Fibroblast of the aortic adventitia (primary cell): ENCODE measurements at regions not wholly inside any gene's neighbourhood (a gene's known extent, or its start where the extent isn't known, plus 50 kb on each side); places are given as distances from the start of the nearest gene placed in this dataset.

Source experiments
- DNase-seq: peaks from one replicate; pipeline ENCODE4 v3.0.0-alpha.2; 2010; ENCODE audit warnings: low read depth
- H3K4me3 ChIP-seq: 2 replicates; pipeline ENCODE4 v1.5.1; 2011; ENCODE audit warnings: low read depth, mild to moderate bottlenecking, control low read depth, low read length, moderate library complexity
- CTCF ChIP-seq: IDR thresholded peaks from 2 replicates; pipeline ENCODE4 v1.5.1; 2011; ENCODE audit warnings: mild to moderate bottlenecking, low read length, control low read depth, inconsistent platforms; ENCODE audit not compliant: insufficient read depth

GRCh38 chr1:208785629-208786028 lies 541.4 kb upstream of the PLXNA2 start:
- TF ChIP-seq CTCF: no peak
- no peak for DNase-seq
- no peak overlapping the region for H3K4me3 ChIP-seq

GRCh38 chr1:208787219-208787618 lies 543.0 kb upstream of the PLXNA2 start:
- no peak for TF ChIP-seq CTCF
- no peak for DNase-seq
- H3K4me3 ChIP-seq: no peak overlapping the region

- no peak for TF ChIP-seq CTCF
- no peak overlapping the region for H3K4me3 ChIP-seq
Observed at GRCh38 chr1:208788013-208788540, 543.9 kb upstream of the PLXNA2 start.

GRCh38 chr1:208791456-208791855 lies 547.3 kb upstream of the PLXNA2 start:
- DNase-seq: peak; percentile 9
- TF ChIP-seq CTCF: no peak
- no peak overlapping the region for H3K4me3 ChIP-seq

More at GRCh38 chr1:208788013-208788540, 543.9 kb upstream of the PLXNA2 start:
- no peak for DNase-seq

- TF ChIP-seq CTCF: no peak
- no peak for DNase-seq
- H3K4me3 ChIP-seq: no peak overlapping the region
Observed at GRCh38 chr1:208793861-208794345, 549.7 kb upstream of the PLXNA2 start.

- DNase-seq: no peak
- H3K4me3 ChIP-seq: no peak overlapping the region
- no peak for TF ChIP-seq CTCF
Observed at GRCh38 chr1:208799186-208799585, 555.0 kb upstream of the PLXNA2 start.
